K562 (cell line): ENCODE measurements at regions not wholly inside any gene's neighbourhood (a gene's known extent, or its start where the extent isn't known, plus 50 kb on each side); places are given as distances from the start of the nearest gene placed in this dataset.

Experiments used
- CBX1 ChIP-seq: sonication (generic); IDR thresholded peaks from 2 replicates; pipeline ENCODE4 v1.6.1; 2016; ENCODE audit warnings: antibody characterized with exemption, low read depth, mild to moderate bottlenecking
- CEBPZ ChIP-seq: fragments of 150-350 bp; IDR thresholded peaks from 2 replicates; pipeline ENCODE4 v1.6.1; 2014; ENCODE audit warnings: low read depth, mild to moderate bottlenecking, low read length, borderline replicate concordance
- DLX4 ChIP-seq: fragments of 250-450 bp; sonication (Bioruptor Pico); IDR thresholded peaks from 2 replicates; pipeline ENCODE4 v1.6.1; 2021; ENCODE audit warnings: mild to moderate bottlenecking
- KHSRP ChIP-seq: fragments of 450-650 bp; IDR thresholded peaks from 2 replicates; pipeline ENCODE4 v1.6.1; 2017
- STAG1 ChIP-seq: sonication (generic); formaldehyde crosslinking; IDR thresholded peaks from 2 replicates; pipeline ENCODE4 v1.5.0; 2020; ENCODE audit warnings: missing genetic modification reagents, borderline replicate concordance
- TEAD4 ChIP-seq, 2 experiments: sonication (generic) in 1 of 2; formaldehyde crosslinking in 1 of 2; IDR thresholded peaks; 2 replicates each; pipeline versions ENCODE4 v1.6.1 to v1.8.0; 2012 to 2022; ENCODE audit warnings: borderline replicate concordance in 1 of 2, inconsistent platforms in 1 of 2, low read length in 1 of 2, mild to moderate bottlenecking in 1 of 2, missing genetic modification reagents in 1 of 2
- TFAP4 ChIP-seq: sonication (generic); formaldehyde crosslinking; IDR thresholded peaks from 2 replicates; pipeline ENCODE4 v1.8.0; 2022; ENCODE audit warnings: missing genetic modification reagents, mild to moderate bottlenecking, moderate library complexity, borderline replicate concordance
- VEZF1 ChIP-seq: fragments of 200-800 bp; sonication (Bioruptor generic); IDR thresholded peaks from 2 replicates; pipeline ENCODE4 v1.6.1; 2017; ENCODE audit warnings: missing genetic modification characterization, missing compliant biosample characterization
- ZC3H4 ChIP-seq: sonication (generic); formaldehyde crosslinking; IDR thresholded peaks from 2 replicates; pipeline ENCODE4 v1.9.0; 2021; ENCODE audit warnings: missing genetic modification reagents, borderline replicate concordance
- TF ChIP-seq, protein P1 (sequence below): IDR thresholded peaks from 2 replicates; pipeline ENCODE4 v1.6.1; 2014; ENCODE audit warnings: antibody characterized with exemption
- TF ChIP-seq, protein P2 (sequence below): fragments of 250-450 bp; sonication (Bioruptor Pico); IDR thresholded peaks from 2 replicates; pipeline ENCODE4 v1.5.0; 2021
- TF ChIP-seq, protein P3 (sequence below): sonication (generic); formaldehyde crosslinking; IDR thresholded peaks from 2 replicates; pipeline ENCODE4 v1.8.1; 2023; ENCODE audit warnings: mild to moderate bottlenecking, missing genetic modification reagents
- TF ChIP-seq, protein P4 (sequence below): fragments of 450-650 bp; IDR thresholded peaks from 2 replicates; pipeline ENCODE4 v1.7.0; 2016; ENCODE audit warnings: borderline replicate concordance

GRCh38 chr5:175796536-175797499 lies 74.6 kb upstream of the CPLX2 start (continued):
- TF ChIP-seq, protein P1, sequence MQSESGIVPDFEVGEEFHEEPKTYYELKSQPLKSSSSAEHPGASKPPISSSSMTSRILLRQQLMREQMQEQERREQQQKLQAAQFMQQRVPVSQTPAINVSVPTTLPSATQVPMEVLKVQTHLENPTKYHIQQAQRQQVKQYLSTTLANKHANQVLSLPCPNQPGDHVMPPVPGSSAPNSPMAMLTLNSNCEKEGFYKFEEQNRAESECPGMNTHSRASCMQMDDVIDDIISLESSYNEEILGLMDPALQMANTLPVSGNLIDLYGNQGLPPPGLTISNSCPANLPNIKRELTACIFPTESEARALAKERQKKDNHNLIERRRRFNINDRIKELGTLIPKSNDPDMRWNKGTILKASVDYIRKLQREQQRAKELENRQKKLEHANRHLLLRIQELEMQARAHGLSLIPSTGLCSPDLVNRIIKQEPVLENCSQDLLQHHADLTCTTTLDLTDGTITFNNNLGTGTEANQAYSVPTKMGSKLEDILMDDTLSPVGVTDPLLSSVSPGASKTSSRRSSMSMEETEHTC = no peak
- TF ChIP-seq KHSRP = no peak
- no peak for TF ChIP-seq CEBPZ
- TF ChIP-seq VEZF1 (CRISPR knock-in tag) = peak; percentile 69
- TF ChIP-seq, protein P2, sequence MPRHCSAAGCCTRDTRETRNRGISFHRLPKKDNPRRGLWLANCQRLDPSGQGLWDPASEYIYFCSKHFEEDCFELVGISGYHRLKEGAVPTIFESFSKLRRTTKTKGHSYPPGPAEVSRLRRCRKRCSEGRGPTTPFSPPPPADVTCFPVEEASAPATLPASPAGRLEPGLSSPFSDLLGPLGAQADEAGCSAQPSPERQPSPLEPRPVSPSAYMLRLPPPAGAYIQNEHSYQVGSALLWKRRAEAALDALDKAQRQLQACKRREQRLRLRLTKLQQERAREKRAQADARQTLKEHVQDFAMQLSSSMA (CRISPR knock-in tag) = no peak
- TF ChIP-seq CBX1 = peak; percentile 59; the same call in 1 of the 2 replicates
- TF ChIP-seq ZC3H4 (CRISPR knock-in tag) = no peak
- TF ChIP-seq TFAP4 (CRISPR knock-in tag) = peak; percentile 93
- peak; percentile 95 for TF ChIP-seq STAG1 (CRISPR knock-in tag)
- TF ChIP-seq, protein P3, sequence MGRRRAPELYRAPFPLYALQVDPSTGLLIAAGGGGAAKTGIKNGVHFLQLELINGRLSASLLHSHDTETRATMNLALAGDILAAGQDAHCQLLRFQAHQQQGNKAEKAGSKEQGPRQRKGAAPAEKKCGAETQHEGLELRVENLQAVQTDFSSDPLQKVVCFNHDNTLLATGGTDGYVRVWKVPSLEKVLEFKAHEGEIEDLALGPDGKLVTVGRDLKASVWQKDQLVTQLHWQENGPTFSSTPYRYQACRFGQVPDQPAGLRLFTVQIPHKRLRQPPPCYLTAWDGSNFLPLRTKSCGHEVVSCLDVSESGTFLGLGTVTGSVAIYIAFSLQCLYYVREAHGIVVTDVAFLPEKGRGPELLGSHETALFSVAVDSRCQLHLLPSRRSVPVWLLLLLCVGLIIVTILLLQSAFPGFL (CRISPR knock-in tag) = no peak
- TF ChIP-seq DLX4 (CRISPR knock-in tag) = no peak
- TF ChIP-seq, protein P4, sequence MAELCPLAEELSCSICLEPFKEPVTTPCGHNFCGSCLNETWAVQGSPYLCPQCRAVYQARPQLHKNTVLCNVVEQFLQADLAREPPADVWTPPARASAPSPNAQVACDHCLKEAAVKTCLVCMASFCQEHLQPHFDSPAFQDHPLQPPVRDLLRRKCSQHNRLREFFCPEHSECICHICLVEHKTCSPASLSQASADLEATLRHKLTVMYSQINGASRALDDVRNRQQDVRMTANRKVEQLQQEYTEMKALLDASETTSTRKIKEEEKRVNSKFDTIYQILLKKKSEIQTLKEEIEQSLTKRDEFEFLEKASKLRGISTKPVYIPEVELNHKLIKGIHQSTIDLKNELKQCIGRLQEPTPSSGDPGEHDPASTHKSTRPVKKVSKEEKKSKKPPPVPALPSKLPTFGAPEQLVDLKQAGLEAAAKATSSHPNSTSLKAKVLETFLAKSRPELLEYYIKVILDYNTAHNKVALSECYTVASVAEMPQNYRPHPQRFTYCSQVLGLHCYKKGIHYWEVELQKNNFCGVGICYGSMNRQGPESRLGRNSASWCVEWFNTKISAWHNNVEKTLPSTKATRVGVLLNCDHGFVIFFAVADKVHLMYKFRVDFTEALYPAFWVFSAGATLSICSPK = no peak
- TF ChIP-seq TEAD4 (IDR thresholded peaks at IDR 0.05; ENCODE audit: low read length) = no peak
- TF ChIP-seq TEAD4 (CRISPR knock-in tag; IDR thresholded peaks at IDR 0.05; ENCODE audit: borderline replicate concordance) = peak; percentile 96
